ENCODE measurements at regions not wholly inside any gene's neighbourhood (a gene's known extent, or its start where the extent isn't known, plus 50 kb on each side); places are given as distances from the start of the nearest gene placed in this dataset.

GRCh38 chr11:116466191-116466590, 306.6 kb downstream of the BUD13 start:
- no peak for ATAC-seq
- no peak for TF ChIP-seq CSDC2 (CRISPR knock-in tag; IDR thresholded peaks at IDR 0.05)
- TF ChIP-seq TSHZ2 (CRISPR knock-in tag; IDR thresholded peaks at IDR 0.05), result no peak
- TF ChIP-seq RARB (CRISPR knock-in tag; IDR thresholded peaks at IDR 0.05), result no peak
- TF ChIP-seq SNAI2 (CRISPR knock-in tag; IDR thresholded peaks at IDR 0.05), result no peak

- TF ChIP-seq CSRNP3 (CRISPR knock-in tag; IDR thresholded peaks at IDR 0.05) (no peak), ESRRG (CRISPR knock-in tag; IDR thresholded peaks at IDR 0.05) (no peak), ZFP3 (CRISPR knock-in tag; IDR thresholded peaks at IDR 0.05) (no peak), ZNF565 (CRISPR knock-in tag; conservative IDR thresholded peaks at IDR 0.05; ENCODE audit: low read depth) (no peak), TSHZ2 (CRISPR knock-in tag; IDR thresholded peaks at IDR 0.05) (no peak), CSDC2 (CRISPR knock-in tag; IDR thresholded peaks at IDR 0.05) (no peak), ISL1 (CRISPR knock-in tag; IDR thresholded peaks at IDR 0.05) (no peak), ZC3H10 (CRISPR knock-in tag; IDR thresholded peaks at IDR 0.05) (no peak), ZNF70 (CRISPR knock-in tag; IDR thresholded peaks at IDR 0.05) (no peak), OSR1 (CRISPR knock-in tag; IDR thresholded peaks at IDR 0.05) (no peak), GLIS3 (CRISPR knock-in tag; IDR thresholded peaks at IDR 0.05) (no peak), PATZ1 (CRISPR knock-in tag; IDR thresholded peaks at IDR 0.05; ENCODE audit: borderline replicate concordance) (no peak), ZFP30 (CRISPR knock-in tag; IDR thresholded peaks at IDR 0.05) (no peak), CREB5 (CRISPR knock-in tag; IDR thresholded peaks at IDR 0.05; ENCODE audit: low read depth) (no peak), POU6F1 (CRISPR knock-in tag; IDR thresholded peaks at IDR 0.05; ENCODE audit: borderline replicate concordance, low read depth) (no peak)
Measured at GRCh38 chr11:116465056-116465455, 307.7 kb downstream of the BUD13 start.

GRCh38 chr11:116461789-116462188, 311.0 kb downstream of the BUD13 start:
- no peak for ATAC-seq

More at GRCh38 chr11:116465056-116465455, 307.7 kb downstream of the BUD13 start:
- no peak for ATAC-seq

More at GRCh38 chr11:116461789-116462188, 311.0 kb downstream of the BUD13 start:
- TF ChIP-seq CSDC2 (CRISPR knock-in tag; IDR thresholded peaks at IDR 0.05) (no peak), ESRRG (CRISPR knock-in tag; IDR thresholded peaks at IDR 0.05) (no peak), TSHZ2 (CRISPR knock-in tag; IDR thresholded peaks at IDR 0.05) (no peak), ISL1 (CRISPR knock-in tag; IDR thresholded peaks at IDR 0.05) (no peak), OSR1 (CRISPR knock-in tag; IDR thresholded peaks at IDR 0.05) (no peak), SNAI2 (CRISPR knock-in tag; IDR thresholded peaks at IDR 0.05) (no peak), ZC3H10 (CRISPR knock-in tag; IDR thresholded peaks at IDR 0.05) (no peak), CREB5 (CRISPR knock-in tag; IDR thresholded peaks at IDR 0.05; ENCODE audit: low read depth) (no peak), TOX (CRISPR knock-in tag; IDR thresholded peaks at IDR 0.05; ENCODE audit: borderline replicate concordance) (no peak), RARB (CRISPR knock-in tag; IDR thresholded peaks at IDR 0.05) (no peak)
